ENCODE measurements at regions not wholly inside any gene's neighbourhood (a gene's known extent, or its start where the extent isn't known, plus 50 kb on each side); places are given as distances from the start of the nearest gene placed in this dataset.

DNA sequence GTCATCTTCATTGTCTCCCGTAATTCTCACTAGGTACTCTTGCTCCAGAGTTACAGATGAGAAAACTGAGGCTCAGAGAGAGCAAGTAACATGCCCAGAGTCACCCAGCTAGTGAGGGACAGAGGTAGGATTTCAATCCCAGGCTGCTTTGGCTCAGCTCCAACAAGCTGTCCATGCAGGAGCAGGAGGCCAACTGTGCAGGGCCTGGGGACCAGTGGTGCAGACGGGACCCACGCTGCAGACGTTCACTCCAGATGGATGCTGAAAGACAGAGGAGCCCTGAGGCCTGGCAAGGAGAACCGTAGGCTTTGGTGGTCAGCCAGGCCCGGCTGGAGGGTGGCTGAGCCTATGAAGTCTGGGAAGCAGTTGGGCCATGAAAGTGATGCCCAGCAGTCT, 102.6 kb downstream of the MCFD2 start:
- no peak for DNase-seq (ENCODE audit: low read depth)

All from stromal cell of bone marrow (primary cell).